ENCODE measurements at regions not wholly inside any gene's neighbourhood (a gene's known extent, or its start where the extent isn't known, plus 50 kb on each side); places are given as distances from the start of the nearest gene placed in this dataset.

- TF ChIP-seq CTCF (IDR thresholded peaks at IDR 0.05 in 2 of 3, conservative IDR thresholded peaks at IDR 0.05 in 1 of 3; ENCODE audit: borderline replicate concordance in 1 of 3, insufficient read depth in 1 of 3, low read depth in 2 of 3, low read length in 2 of 3): no peak
- no peak for TF ChIP-seq ELF1 (IDR thresholded peaks at IDR 0.05; ENCODE audit: borderline replicate concordance, low read depth)
- TF ChIP-seq POLR2AphosphoS5 (IDR thresholded peaks at IDR 0.05; ENCODE audit: low read depth, low read length): no peak
- no peak for TF ChIP-seq ZFX (IDR thresholded peaks at IDR 0.05)
- TF ChIP-seq REST (IDR thresholded peaks at IDR 0.05; ENCODE audit: low read depth): no peak
Measured at GRCh38 chr4:181158971-181159370, 1084.2 kb upstream of the TENM3 start.

Measured in HCT116 (cell line).